ENCODE measurements at regions not wholly inside any gene's neighbourhood (a gene's known extent, or its start where the extent isn't known, plus 50 kb on each side); places are given as distances from the start of the nearest gene placed in this dataset.
"Not testable (repeated sequence)": the region's sequence is repeated elsewhere in the genome, so short reads cannot be mapped to it uniquely, and the experiment has no call there.

- TF ChIP-seq CTCF, EZH2phosphoT487 (IDR thresholded peaks at IDR 0.05): not testable (repeated sequence)
These were observed 194.2 kb downstream of the NPIPB11 start for GRCh38 chr16:29212084-29213027.
